ENCODE measurements at regions not wholly inside any gene's neighbourhood (a gene's known extent, or its start where the extent isn't known, plus 50 kb on each side); places are given as distances from the start of the nearest gene placed in this dataset.

DNA sequence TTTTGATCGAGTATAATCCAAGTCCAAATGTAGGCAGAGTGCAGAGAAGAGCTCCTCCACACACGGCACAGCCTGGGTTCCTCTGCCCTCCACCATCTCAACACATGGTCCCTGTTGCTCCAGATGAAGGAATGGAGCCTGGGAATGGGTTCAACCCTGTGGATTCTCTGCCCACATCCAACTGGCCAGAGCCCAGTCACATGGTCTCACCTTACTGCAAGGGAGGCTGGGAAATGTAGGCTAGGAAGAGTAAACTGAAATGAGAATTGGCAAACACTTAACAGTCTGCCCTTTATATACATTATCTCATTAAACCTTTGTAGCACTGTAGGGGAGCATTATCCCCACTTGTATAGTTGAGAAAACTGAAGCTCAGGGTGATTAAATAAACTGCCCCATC is 60.1 kb upstream of the RAB4A start:
- intact Hi-C loops (cut with DNase I; ENCODE audit: low total_unique reads) (no loop called here), in situ Hi-C loops (cut with MboI; ENCODE audit: low sequenced_read_pairs in 4 of 4) (no loop called here)
- TF ChIP-seq, protein P1, sequence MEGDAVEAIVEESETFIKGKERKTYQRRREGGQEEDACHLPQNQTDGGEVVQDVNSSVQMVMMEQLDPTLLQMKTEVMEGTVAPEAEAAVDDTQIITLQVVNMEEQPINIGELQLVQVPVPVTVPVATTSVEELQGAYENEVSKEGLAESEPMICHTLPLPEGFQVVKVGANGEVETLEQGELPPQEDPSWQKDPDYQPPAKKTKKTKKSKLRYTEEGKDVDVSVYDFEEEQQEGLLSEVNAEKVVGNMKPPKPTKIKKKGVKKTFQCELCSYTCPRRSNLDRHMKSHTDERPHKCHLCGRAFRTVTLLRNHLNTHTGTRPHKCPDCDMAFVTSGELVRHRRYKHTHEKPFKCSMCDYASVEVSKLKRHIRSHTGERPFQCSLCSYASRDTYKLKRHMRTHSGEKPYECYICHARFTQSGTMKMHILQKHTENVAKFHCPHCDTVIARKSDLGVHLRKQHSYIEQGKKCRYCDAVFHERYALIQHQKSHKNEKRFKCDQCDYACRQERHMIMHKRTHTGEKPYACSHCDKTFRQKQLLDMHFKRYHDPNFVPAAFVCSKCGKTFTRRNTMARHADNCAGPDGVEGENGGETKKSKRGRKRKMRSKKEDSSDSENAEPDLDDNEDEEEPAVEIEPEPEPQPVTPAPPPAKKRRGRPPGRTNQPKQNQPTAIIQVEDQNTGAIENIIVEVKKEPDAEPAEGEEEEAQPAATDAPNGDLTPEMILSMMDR (IDR thresholded peaks at IDR 0.05 in 4 of 5, conservative IDR thresholded peaks at IDR 0.05 in 1 of 5), result no peak
- no peak for TF ChIP-seq POLR2A (IDR thresholded peaks at IDR 0.05)
- Histone ChIP-seq H3K27me3 (no peaks in the 10 kb centered on the region), H3K9me3 (no peaks in the 10 kb centered on the region), H3K4me3 (no peak overlapping the region), H3K27ac (no peak overlapping the region), H3K36me3 (no peaks in the 10 kb centered on the region), H3K4me1 (no peaks in the 10 kb centered on the region)
- DNase-seq, result no peak
- no peak for ATAC-seq

DNA sequence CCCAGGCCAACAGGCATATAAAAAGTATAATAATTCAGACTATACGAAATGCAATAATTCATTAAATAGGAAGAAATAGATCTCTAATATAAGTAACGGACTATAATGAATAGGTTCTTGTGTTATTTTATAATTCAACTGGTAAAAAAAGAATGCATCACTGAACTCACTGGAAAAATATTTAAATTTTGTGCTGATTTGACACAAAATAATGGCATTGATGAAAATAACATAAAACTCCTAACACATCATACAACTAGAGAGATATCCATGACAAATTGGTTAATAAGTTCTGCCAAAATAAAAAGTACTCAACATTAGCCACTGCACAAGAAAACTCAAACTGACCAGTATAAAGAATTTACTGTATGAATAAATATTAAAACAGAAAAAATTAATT is 57.1 kb upstream of the RAB4A start:
- Histone ChIP-seq H3K9me3 (no peaks in the 10 kb centered on the region), H3K36me3 (no peaks in the 10 kb centered on the region), H3K4me3 (no peak overlapping the region), H3K27me3 (no peaks in the 10 kb centered on the region), H3K27ac (no peak overlapping the region), H3K4me1 (no peaks in the 10 kb centered on the region)
- intact Hi-C loops (cut with DNase I; ENCODE audit: low total_unique reads), result no loop called here
- ATAC-seq, result no peak
- no peak for TF ChIP-seq POLR2A (IDR thresholded peaks at IDR 0.05)
- TF ChIP-seq, protein P1 (IDR thresholded peaks at IDR 0.05 in 4 of 5, conservative IDR thresholded peaks at IDR 0.05 in 1 of 5), result no peak
- in situ Hi-C loops (cut with MboI; ENCODE audit: low sequenced_read_pairs in 4 of 4), result no loop called here
- DNase-seq, result no peak

DNA sequence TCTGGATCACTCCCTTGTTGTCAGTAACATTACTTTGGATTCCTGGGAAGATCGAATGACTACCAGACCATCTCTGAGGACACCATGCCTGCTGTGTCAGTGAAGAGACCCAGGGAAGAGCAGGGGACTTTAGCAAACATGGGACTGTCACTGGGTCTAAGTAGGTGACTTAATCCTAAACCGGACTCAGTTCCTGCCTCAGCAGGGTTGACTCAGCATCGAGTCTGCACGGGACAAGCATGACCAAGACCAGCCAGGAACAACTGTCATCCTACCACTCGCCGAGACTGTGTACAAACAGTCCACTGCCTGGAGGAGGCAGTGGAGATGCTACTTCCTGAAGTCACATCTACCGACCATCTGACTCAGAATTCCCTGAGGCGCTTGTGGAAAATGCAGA is 53.2 kb upstream of the RAB4A start:
- TF ChIP-seq, protein P1 (IDR thresholded peaks at IDR 0.05 in 4 of 5, conservative IDR thresholded peaks at IDR 0.05 in 1 of 5), result no peak
- no peak for TF ChIP-seq POLR2A (IDR thresholded peaks at IDR 0.05)
- ATAC-seq (no peak), DNase-seq (no peak)
- Histone ChIP-seq H3K27ac (no peak overlapping the region), H3K27me3 (no peaks in the 10 kb centered on the region), H3K4me3 (no peak overlapping the region), H3K4me1 (peaks cover 0 to 6% of the 10 kb centered on the region in 2 donors), H3K9me3 (no peaks in the 10 kb centered on the region), H3K36me3 (no peaks in the 10 kb centered on the region)
- in situ Hi-C loops (cut with MboI; ENCODE audit: low sequenced_read_pairs in 4 of 4), result no loop called here
- intact Hi-C loops (cut with DNase I; ENCODE audit: low total_unique reads), result no loop called here

DNA sequence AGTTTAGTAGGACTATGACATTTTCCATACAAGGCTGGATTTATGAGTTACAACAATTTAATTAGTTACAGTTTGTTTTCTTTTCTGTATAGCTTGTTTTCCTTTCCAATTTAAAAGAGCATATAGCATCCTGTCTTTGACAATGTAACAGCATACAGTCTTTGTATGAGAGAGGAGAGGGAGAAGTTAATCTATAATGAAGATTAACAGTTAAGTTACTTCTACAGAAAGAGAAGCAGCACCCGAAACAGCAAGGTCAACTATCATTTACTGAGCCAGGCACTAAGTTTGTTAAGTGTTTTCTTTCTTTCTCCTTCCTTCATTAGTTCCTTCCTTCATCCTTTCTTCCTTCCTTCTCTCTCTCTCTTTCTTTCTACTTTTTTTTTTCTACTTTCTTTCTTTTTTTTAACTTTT is 52.3 kb upstream of the RAB4A start:
- no peak overlapping the region for H3K27ac ChIP-seq
- DNase-seq, result no peak
- no peak for TF ChIP-seq POLR2A (IDR thresholded peaks at IDR 0.05)
- TF ChIP-seq, protein P1 (IDR thresholded peaks at IDR 0.05 in 4 of 5, conservative IDR thresholded peaks at IDR 0.05 in 1 of 5), result no peak
- H3K4me1 ChIP-seq, result peaks cover 5 to 8% of the 10 kb centered on the region in 2 donors
- H3K4me3 ChIP-seq, result no peak overlapping the region
- H3K27me3 ChIP-seq, result no peaks in the 10 kb centered on the region
- no peaks in the 10 kb centered on the region for H3K9me3 ChIP-seq
- in situ Hi-C loops (cut with MboI; ENCODE audit: low sequenced_read_pairs in 4 of 4), result no loop called here
- H3K36me3 ChIP-seq, result no peaks in the 10 kb centered on the region
- intact Hi-C loops (cut with DNase I; ENCODE audit: low total_unique reads), result no loop called here
- no peak for ATAC-seq

DNA sequence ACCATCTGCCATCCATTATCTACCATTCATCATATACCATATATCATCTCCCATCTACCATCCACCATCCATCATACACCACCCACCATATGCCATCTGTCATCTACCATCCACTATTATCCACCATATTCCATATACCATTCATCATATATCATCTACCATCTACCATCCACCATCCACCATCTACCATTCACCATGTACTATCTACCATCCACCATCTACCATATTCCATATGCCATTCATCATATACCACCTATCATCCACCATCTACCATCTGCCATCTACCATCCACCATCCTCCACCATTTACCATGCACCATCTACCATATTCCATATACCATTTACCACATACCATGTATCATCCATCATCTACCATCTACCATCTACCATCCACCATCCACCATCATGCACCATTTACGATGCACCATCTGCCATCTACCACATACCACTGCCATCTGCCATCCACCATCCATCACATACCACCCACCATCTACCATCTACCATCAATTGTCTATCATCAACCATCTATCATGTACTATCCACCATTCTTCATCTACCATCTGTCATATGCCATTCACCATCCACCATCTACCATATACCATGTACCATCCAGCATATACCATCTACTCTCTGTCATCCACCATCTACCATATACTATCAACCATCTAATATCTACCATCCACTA is 50.6 kb upstream of the RAB4A start:
- in situ Hi-C loops (cut with MboI; ENCODE audit: low sequenced_read_pairs in 4 of 4), result no loop called here
- DNase-seq (no peak), ATAC-seq (no peak)
- Histone ChIP-seq H3K36me3 (no peaks in the 10 kb centered on the region), H3K27me3 (no peaks in the 10 kb centered on the region), H3K4me1 (peaks cover 9 to 22% of the 10 kb centered on the region in 2 donors), H3K4me3 (no peak overlapping the region), H3K9me3 (no peaks in the 10 kb centered on the region), H3K27ac (no peak overlapping the region)
- TF ChIP-seq POLR2A (IDR thresholded peaks at IDR 0.05), result no peak
- TF ChIP-seq, protein P1 (IDR thresholded peaks at IDR 0.05 in 4 of 5, conservative IDR thresholded peaks at IDR 0.05 in 1 of 5), result no peak
- intact Hi-C loops (cut with DNase I; ENCODE audit: low total_unique reads), result no loop called here

Data from gastrocnemius medialis (tissue), 4 donors.